ENCODE measurements at regions not wholly inside any gene's neighbourhood (a gene's known extent, or its start where the extent isn't known, plus 50 kb on each side); places are given as distances from the start of the nearest gene placed in this dataset.

- TF ChIP-seq CTCF (IDR thresholded peaks at IDR 0.05; ENCODE audit: low read length), result no peak
- TF ChIP-seq EZH2phosphoT487 (IDR thresholded peaks at IDR 0.05; ENCODE audit: low read length), result no peak
These were observed 343.2 kb downstream of the PMP22 start for GRCh38 chr17:14921936-14922335.
